A549 (cell line): ENCODE measurements at regions not wholly inside any gene's neighbourhood (a gene's known extent, or its start where the extent isn't known, plus 50 kb on each side); places are given as distances from the start of the nearest gene placed in this dataset.

Experiments
- ATAC-seq, 2 experiments: fragments of 200-7000 bp in 1 of 2; fragments of >200 bp in 1 of 2; cut with Nextera tagmentation in 1 of 2; cut with Tn5 transposase in 1 of 2; 3 replicates each; pipeline versions ENCODE4 v1.8.0 to v1.9.1; 2018 to 2020; ENCODE audit warnings: mild to moderate bottlenecking in 1 of 2, moderate library complexity in 1 of 2
- CTCF ChIA-PET: fragments of 300-600 bp; sonication (Branson Sonifier 250); formaldehyde crosslinking; extraction: SDS; loops from one replicate; lab custom pipeline; 2021; ENCODE audit warnings: antibody characterized with exemption, inconsistent platforms; lab: Yijun Ruan, JAX
- POLR2A ChIA-PET: fragments of 350-600 bp; formaldehyde crosslinking; extraction: SDS; loops from one replicate; lab custom pipeline; 2021; ENCODE audit warnings: antibody characterized with exemption, inconsistent platforms; lab: Yijun Ruan, JAX
- DNase-seq, 2 experiments: peaks; one replicate each; pipeline versions ENCODE4 v3.0.0 to v3.0.0-alpha.2; 2011 to 2016; ENCODE audit warnings: low read depth in 1 of 2, low spot score in 1 of 2
- FAIRE-seq: peaks from 2 replicates; lab custom pipeline; 2011; peaks lifted over from hg19 to GRCh38; lab: Jason Lieb, UNC
- H3K27ac ChIP-seq, 2 experiments: fragments of >200 bp; sonication (Bioruptor Twin); formaldehyde crosslinking; 3 replicates each; pipeline ENCODE4 v1.5.1; 2016 to 2017
- H3K4me1 ChIP-seq: fragments of >200 bp; sonication (Bioruptor Twin); formaldehyde crosslinking; 3 replicates; pipeline ENCODE4 v1.6.1; 2016
- H3K4me2 ChIP-seq: fragments of >200 bp; sonication (Bioruptor Twin); formaldehyde crosslinking; 3 replicates; pipeline ENCODE4 v1.6.1; 2016
- H3K4me3 ChIP-seq: fragments of >200 bp; sonication (Bioruptor Twin); formaldehyde crosslinking; 3 replicates; pipeline ENCODE4 v1.5.1; 2016
- H3K9me3 ChIP-seq: fragments of >200 bp; sonication (Bioruptor Twin); formaldehyde crosslinking; 3 replicates; pipeline ENCODE4 v1.6.1; 2016
- CTCF ChIP-seq: fragments of >200 bp; sonication (Bioruptor Twin); formaldehyde crosslinking; IDR thresholded peaks from 3 replicates; pipeline ENCODE4 v1.5.1; 2016
- EHF ChIP-seq: fragments of 250-450 bp; sonication (Bioruptor Pico); IDR thresholded peaks from 2 replicates; pipeline ENCODE4 v1.5.0; 2020; ENCODE audit warnings: mild to moderate bottlenecking
- EP300 ChIP-seq, 2 experiments: fragments of >200 bp; sonication (Bioruptor Twin); formaldehyde crosslinking; IDR thresholded peaks; 2 replicates in 1 of 2; 3 replicates in 1 of 2; pipeline ENCODE4 v1.6.1; 2016 to 2017
- FOSL2 ChIP-seq, 2 experiments: fragments of 450-650 bp in 1 of 2; fragments of >200 bp in 1 of 2; sonication (Bioruptor Twin) in 1 of 2; formaldehyde crosslinking; IDR thresholded peaks; 2 replicates each; pipeline versions ENCODE4 v1.5.0 to v1.6.1; 2016 to 2020; ENCODE audit warnings: mild to moderate bottlenecking in 1 of 2, moderate library complexity in 1 of 2
- HDAC2 ChIP-seq: fragments of 200-600 bp; sonication (generic); IDR thresholded peaks from 2 replicates; pipeline ENCODE4 v1.6.1; 2016
- HEYL ChIP-seq: fragments of 250-450 bp; sonication (Bioruptor Pico); IDR thresholded peaks from 2 replicates; pipeline ENCODE4 v1.8.0; 2021; ENCODE audit warnings: mild to moderate bottlenecking, moderate library complexity
- MAFK ChIP-seq: fragments of 450-650 bp; IDR thresholded peaks from 2 replicates; pipeline ENCODE4 v1.6.1; 2014; ENCODE audit not compliant: partially characterized antibody
- NFE2L2 ChIP-seq: fragments of 150-350 bp; conservative IDR thresholded peaks from 2 replicates; pipeline ENCODE4 v1.6.1; 2014; ENCODE audit warnings: low read length
- NPAS2 ChIP-seq: fragments of 250-450 bp; sonication (Bioruptor Pico); IDR thresholded peaks from 2 replicates; pipeline ENCODE4 v1.8.0; 2022; ENCODE audit warnings: mild to moderate bottlenecking, moderate library complexity, borderline replicate concordance
- RAD21 ChIP-seq, 2 experiments: fragments of >200 bp in 1 of 2; sonication (Bioruptor Twin) in 1 of 2; formaldehyde crosslinking in 1 of 2; IDR thresholded peaks in 1 of 2; conservative IDR thresholded peaks in 1 of 2; 2 replicates in 1 of 2; 3 replicates in 1 of 2; pipeline ENCODE4 v1.6.1; 2012 to 2018; ENCODE audit warnings: inconsistent platforms in 1 of 2
- RARB ChIP-seq: fragments of 250-450 bp; sonication (Bioruptor Pico); IDR thresholded peaks from 2 replicates; pipeline ENCODE4 v1.8.0; 2021; ENCODE audit warnings: mild to moderate bottlenecking, moderate library complexity
- RCOR1 ChIP-seq: fragments of 150-350 bp; IDR thresholded peaks from 2 replicates; pipeline ENCODE4 v1.6.1; 2014; ENCODE audit warnings: antibody characterized with exemption, low read length, low read depth
- REST ChIP-seq: fragments of 200-600 bp; sonication (generic); IDR thresholded peaks from 2 replicates; pipeline ENCODE4 v1.6.1; 2016; ENCODE audit warnings: antibody characterized with exemption, mild to moderate bottlenecking, moderate library complexity
- SMC3 ChIP-seq: fragments of >200 bp; sonication (Bioruptor Twin); formaldehyde crosslinking; IDR thresholded peaks from 3 replicates; pipeline ENCODE4 v1.6.1; 2018; ENCODE audit warnings: inconsistent platforms
- ZC3H11A ChIP-seq: fragments of 450-650 bp; IDR thresholded peaks from 2 replicates; pipeline ENCODE4 v1.6.1; 2014; ENCODE audit warnings: antibody characterized with exemption, mild to moderate bottlenecking
- ZFP36 ChIP-seq: fragments of 450-650 bp; IDR thresholded peaks from 2 replicates; pipeline ENCODE4 v1.6.1; 2014; ENCODE audit warnings: borderline replicate concordance; ENCODE audit not compliant: partially characterized antibody
- WGBS: methylation state at CpG from one replicate; pipeline ENCODE4 v1.1.6; 2017; ENCODE audit errors: missing lambda C conversion rate; 5-methylcytosine and 5-hydroxymethylcytosine counted together
- TF ChIP-seq, protein P1 (sequence below): fragments of 150-350 bp; IDR thresholded peaks from 2 replicates; pipeline ENCODE4 v1.6.1; 2014; ENCODE audit warnings: low read depth, mild to moderate bottlenecking, low read length
- TF ChIP-seq, protein P2 (sequence below): fragments of 250-450 bp; sonication (Bioruptor Pico); IDR thresholded peaks from 2 replicates; pipeline ENCODE4 v1.5.0; 2021; ENCODE audit warnings: mild to moderate bottlenecking, moderate library complexity, borderline replicate concordance

DNA sequence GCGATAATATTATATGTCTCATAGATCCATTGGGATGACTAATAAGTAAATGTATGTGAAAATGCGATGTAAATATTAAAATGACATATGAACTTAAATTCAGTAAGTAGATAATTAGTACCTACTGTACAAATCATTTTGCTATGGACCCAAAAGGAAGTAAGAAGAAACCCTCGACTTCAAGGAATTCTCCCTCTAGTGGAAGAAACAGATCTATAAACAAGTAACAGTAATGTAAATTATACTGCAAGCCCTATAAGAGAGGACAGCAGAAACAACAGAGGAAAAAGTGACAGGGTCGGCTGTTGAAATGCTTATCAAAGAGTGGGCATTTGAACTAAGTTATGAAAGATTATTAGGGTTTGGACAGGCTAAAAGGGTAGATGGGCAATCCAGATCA, 320.3 kb downstream of the DMAC1 start (continued):
- TF ChIP-seq, protein P1, sequence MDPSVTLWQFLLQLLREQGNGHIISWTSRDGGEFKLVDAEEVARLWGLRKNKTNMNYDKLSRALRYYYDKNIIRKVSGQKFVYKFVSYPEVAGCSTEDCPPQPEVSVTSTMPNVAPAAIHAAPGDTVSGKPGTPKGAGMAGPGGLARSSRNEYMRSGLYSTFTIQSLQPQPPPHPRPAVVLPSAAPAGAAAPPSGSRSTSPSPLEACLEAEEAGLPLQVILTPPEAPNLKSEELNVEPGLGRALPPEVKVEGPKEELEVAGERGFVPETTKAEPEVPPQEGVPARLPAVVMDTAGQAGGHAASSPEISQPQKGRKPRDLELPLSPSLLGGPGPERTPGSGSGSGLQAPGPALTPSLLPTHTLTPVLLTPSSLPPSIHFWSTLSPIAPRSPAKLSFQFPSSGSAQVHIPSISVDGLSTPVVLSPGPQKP = no peak
- no peak for TF ChIP-seq NFE2L2

- Histone ChIP-seq H3K27ac (no peak overlapping the region), H3K4me1 (no peaks in the 10 kb centered on the region), H3K4me3 (no peak overlapping the region), H3K4me2 (no peak overlapping the region), H3K9me3 (no peaks in the 10 kb centered on the region)
- CTCF ChIA-PET = no interaction called here
- no peak for DNase-seq
- no peak for FAIRE-seq
- no peak for ATAC-seq
- 44% methylated on average over 2 of the region's 2 CpGs for WGBS
- POLR2A ChIA-PET = no interaction called here
- TF ChIP-seq ZFP36 (no peak), EP300 (IDR thresholded peaks at IDR 0.05) (no peak)
Measured at GRCh38 chr9:7478646-7479045, 320.9 kb downstream of the DMAC1 start.

DNA sequence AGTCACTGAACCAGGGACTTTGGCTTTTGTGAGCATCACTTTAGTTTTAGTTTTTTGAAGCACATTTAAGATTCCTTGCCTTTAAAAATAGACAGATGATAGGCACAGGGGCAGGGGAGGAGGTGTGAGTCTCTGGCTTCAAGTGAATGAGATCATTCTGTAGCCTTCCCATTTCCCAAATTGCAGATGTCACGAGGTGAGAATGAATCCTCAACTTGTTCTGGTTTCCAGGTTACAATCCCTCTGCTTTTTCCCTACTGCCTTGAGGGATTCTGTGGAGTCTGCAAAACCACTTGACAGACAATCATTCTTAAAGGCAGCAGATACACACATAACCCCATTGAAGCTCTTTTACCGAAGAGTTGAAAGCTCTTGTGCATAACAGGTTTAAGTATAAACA, 332.4 kb downstream of the DMAC1 start:
- FAIRE-seq = no peak
- Histone ChIP-seq H3K4me2 (no peak overlapping the region), H3K4me1 (no peaks in the 10 kb centered on the region), H3K9me3 (no peaks in the 10 kb centered on the region), H3K4me3 (no peak overlapping the region), H3K27ac (no peak overlapping the region)
- CTCF ChIA-PET = interaction anchor here (0.5 kb wide), 1 partner anchor 217 kb away, joined by 3 read pairs; no protein-coding TSS in a partner anchor
- no peak for TF ChIP-seq SMC3
- no peak for TF ChIP-seq CTCF
- TF ChIP-seq ZC3H11A = no peak
- no peak for TF ChIP-seq NPAS2 (CRISPR knock-in tag)
- TF ChIP-seq ZFP36 = no peak
- no peak for TF ChIP-seq FOSL2 (IDR thresholded peaks at IDR 0.05)
- TF ChIP-seq FOSL2 (CRISPR knock-in tag; IDR thresholded peaks at IDR 0.05) = no peak
- no peak for DNase-seq
- whole genome bisulfite sequencing = 3% methylated on average over 2 of the region's 2 CpGs
- ATAC-seq = no peak
- POLR2A ChIA-PET = no interaction called here

GRCh38 chr9:7461791-7462190, 337.8 kb downstream of the DMAC1 start:
- ChIA-PET POLR2A (no interaction called here), CTCF (no interaction called here)
- ATAC-seq = no peak
- H3K4me1 ChIP-seq = no peaks in the 10 kb centered on the region
- no peak overlapping the region for H3K4me3 ChIP-seq
- FAIRE-seq = no peak
- no peak for TF ChIP-seq RARB (CRISPR knock-in tag)
- TF ChIP-seq RAD21 (conservative IDR thresholded peaks at IDR 0.05 in 1 of 2, IDR thresholded peaks at IDR 0.05 in 1 of 2) = no peak
- WGBS = 27% methylated on average over 4 of the region's 4 CpGs
- H3K4me2 ChIP-seq = no peak overlapping the region
- no peak overlapping the region for H3K27ac ChIP-seq
- H3K9me3 ChIP-seq = no peaks in the 10 kb centered on the region
- no peak for DNase-seq

- WGBS = 44% methylated on average over 1 of the region's 1 CpG
- FAIRE-seq (no peak), DNase-seq (no peak), ATAC-seq (no peak)
- no peak overlapping the region for H3K4me2 ChIP-seq
- no peaks in the 10 kb centered on the region for H3K4me1 ChIP-seq
- CTCF ChIA-PET = no interaction called here
- H3K9me3 ChIP-seq = no peaks in the 10 kb centered on the region
- POLR2A ChIA-PET = no interaction called here
- no peak overlapping the region for H3K27ac ChIP-seq
- no peak overlapping the region for H3K4me3 ChIP-seq
- TF ChIP-seq REST (no peak), HEYL (CRISPR knock-in tag) (no peak), HDAC2 (no peak), RAD21 (conservative IDR thresholded peaks at IDR 0.05 in 1 of 2, IDR thresholded peaks at IDR 0.05 in 1 of 2) (no peak), MAFK (no peak), ZFP36 (no peak), EHF (CRISPR knock-in tag) (no peak), ZC3H11A (no peak), RCOR1 (no peak), SMC3 (no peak)
- TF ChIP-seq, protein P2, sequence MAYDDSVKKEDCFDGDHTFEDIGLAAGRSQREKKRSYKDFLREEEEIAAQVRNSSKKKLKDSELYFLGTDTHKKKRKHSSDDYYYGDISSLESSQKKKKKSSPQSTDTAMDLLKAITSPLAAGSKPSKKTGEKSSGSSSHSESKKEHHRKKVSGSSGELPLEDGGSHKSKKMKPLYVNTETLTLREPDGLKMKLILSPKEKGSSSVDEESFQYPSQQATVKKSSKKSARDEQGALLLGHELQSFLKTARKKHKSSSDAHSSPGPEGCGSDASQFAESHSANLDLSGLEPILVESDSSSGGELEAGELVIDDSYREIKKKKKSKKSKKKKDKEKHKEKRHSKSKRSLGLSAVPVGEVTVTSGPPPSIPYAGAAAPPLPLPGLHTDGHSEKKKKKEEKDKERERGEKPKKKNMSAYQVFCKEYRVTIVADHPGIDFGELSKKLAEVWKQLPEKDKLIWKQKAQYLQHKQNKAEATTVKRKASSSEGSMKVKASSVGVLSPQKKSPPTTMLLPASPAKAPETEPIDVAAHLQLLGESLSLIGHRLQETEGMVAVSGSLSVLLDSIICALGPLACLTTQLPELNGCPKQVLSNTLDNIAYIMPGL (CRISPR knock-in tag) = no peak
Measured at GRCh38 chr9:7456793-7457530, 342.6 kb downstream of the DMAC1 start.
